ENCODE measurements at regions not wholly inside any gene's neighbourhood (a gene's known extent, or its start where the extent isn't known, plus 50 kb on each side); places are given as distances from the start of the nearest gene placed in this dataset.

DNA sequence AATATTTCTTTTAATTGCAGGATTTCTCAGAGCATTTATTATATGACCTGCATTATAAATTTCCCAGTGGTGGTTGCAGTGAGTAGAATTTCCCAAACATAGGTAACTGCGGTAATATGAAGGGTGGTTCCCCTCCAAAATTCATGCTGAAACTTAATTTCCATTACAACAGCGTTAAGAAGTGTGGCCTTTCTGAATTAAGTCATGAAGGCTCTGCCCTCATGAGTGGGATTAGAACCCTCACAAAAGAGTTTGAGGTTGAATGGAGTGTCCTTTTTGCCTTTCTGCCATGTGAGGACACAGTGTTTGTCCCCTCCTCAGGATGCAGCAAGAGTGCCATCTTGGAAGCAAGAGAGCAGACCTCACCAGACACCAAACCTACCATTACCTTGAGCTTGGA, 233.6 kb downstream of the KTN1 start:
- TF ChIP-seq, protein P1, sequence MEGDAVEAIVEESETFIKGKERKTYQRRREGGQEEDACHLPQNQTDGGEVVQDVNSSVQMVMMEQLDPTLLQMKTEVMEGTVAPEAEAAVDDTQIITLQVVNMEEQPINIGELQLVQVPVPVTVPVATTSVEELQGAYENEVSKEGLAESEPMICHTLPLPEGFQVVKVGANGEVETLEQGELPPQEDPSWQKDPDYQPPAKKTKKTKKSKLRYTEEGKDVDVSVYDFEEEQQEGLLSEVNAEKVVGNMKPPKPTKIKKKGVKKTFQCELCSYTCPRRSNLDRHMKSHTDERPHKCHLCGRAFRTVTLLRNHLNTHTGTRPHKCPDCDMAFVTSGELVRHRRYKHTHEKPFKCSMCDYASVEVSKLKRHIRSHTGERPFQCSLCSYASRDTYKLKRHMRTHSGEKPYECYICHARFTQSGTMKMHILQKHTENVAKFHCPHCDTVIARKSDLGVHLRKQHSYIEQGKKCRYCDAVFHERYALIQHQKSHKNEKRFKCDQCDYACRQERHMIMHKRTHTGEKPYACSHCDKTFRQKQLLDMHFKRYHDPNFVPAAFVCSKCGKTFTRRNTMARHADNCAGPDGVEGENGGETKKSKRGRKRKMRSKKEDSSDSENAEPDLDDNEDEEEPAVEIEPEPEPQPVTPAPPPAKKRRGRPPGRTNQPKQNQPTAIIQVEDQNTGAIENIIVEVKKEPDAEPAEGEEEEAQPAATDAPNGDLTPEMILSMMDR (IDR thresholded peaks at IDR 0.05; ENCODE audit: insufficient read depth, low read length, poor library complexity, severe bottlenecking): no peak
- TF ChIP-seq EZH2phosphoT487 (conservative IDR thresholded peaks at IDR 0.05; ENCODE audit: low read length): no peak
